GM23248 (cell line): ENCODE measurements at regions not wholly inside any gene's neighbourhood (a gene's known extent, or its start where the extent isn't known, plus 50 kb on each side); places are given as distances from the start of the nearest gene placed in this dataset.

Experiments used
- EZH2 ChIP-seq: fragments of 200-600 bp; sonication (generic); IDR thresholded peaks from 2 replicates; pipeline ENCODE4 v1.6.1; 2018; ENCODE audit warnings: antibody characterized with exemption, mild to moderate bottlenecking; ENCODE audit not compliant: insufficient read depth, poor library complexity, severe bottlenecking
- EZH2phosphoT487 ChIP-seq: fragments of 200-600 bp; sonication (generic); IDR thresholded peaks from 2 replicates; pipeline ENCODE4 v1.6.1; 2018; ENCODE audit warnings: antibody characterized with exemption, moderate library complexity, mild to moderate bottlenecking, low read depth; ENCODE audit not compliant: insufficient read depth

GRCh38 chr7:3114917-3115316, 71.2 kb upstream of the CARD11 start:
- TF ChIP-seq EZH2phosphoT487 (no peak), EZH2 (no peak)
